KMS-11 (cell line): ENCODE measurements at regions not wholly inside any gene's neighbourhood (a gene's known extent, or its start where the extent isn't known, plus 50 kb on each side); places are given as distances from the start of the nearest gene placed in this dataset.

Experiments
- H2AFZ ChIP-seq: fragments of 200-600 bp; sonication (generic); 2 replicates; pipeline ENCODE4 v1.6.1; 2016; ENCODE audit warnings: antibody characterized with exemption, mixed run types, low read depth
- H3K27ac ChIP-seq: fragments of 200-600 bp; sonication (generic); 2 replicates; pipeline ENCODE4 v1.6.1; 2016; ENCODE audit warnings: mild to moderate bottlenecking, mixed run types
- H3K27me3 ChIP-seq: fragments of 200-600 bp; sonication (generic); 2 replicates; pipeline ENCODE4 v1.6.1; 2017; ENCODE audit warnings: mild to moderate bottlenecking, low read depth, mixed run types, moderate library complexity; ENCODE audit not compliant: insufficient read depth
- H3K36me3 ChIP-seq: fragments of 200-600 bp; sonication (generic); 2 replicates; pipeline ENCODE4 v1.6.1; 2017; ENCODE audit warnings: mild to moderate bottlenecking, mixed run types; ENCODE audit not compliant: insufficient read depth
- H3K4me1 ChIP-seq: fragments of 200-600 bp; sonication (generic); 2 replicates; pipeline ENCODE4 v1.6.1; 2016; ENCODE audit warnings: mild to moderate bottlenecking, low read depth, mixed run types; ENCODE audit not compliant: poor library complexity, severe bottlenecking
- H3K4me2 ChIP-seq: fragments of 200-600 bp; sonication (generic); 2 replicates; pipeline ENCODE4 v1.7.0; 2016; ENCODE audit warnings: mild to moderate bottlenecking, mixed run types
- H3K4me3 ChIP-seq: fragments of 200-600 bp; sonication (generic); IDR thresholded peaks from 2 replicates; pipeline ENCODE4 v1.6.1; 2017; ENCODE audit warnings: low read depth, low read length, mixed read lengths; ENCODE audit not compliant: insufficient read depth
- H3K79me2 ChIP-seq: fragments of 200-600 bp; sonication (generic); 2 replicates; pipeline ENCODE4 v1.6.1; 2016; ENCODE audit warnings: low read depth, mixed run types; ENCODE audit not compliant: insufficient read depth
- H3K9ac ChIP-seq: fragments of 200-600 bp; sonication (generic); 2 replicates; pipeline ENCODE4 v1.6.1; 2016; ENCODE audit warnings: mild to moderate bottlenecking, mixed run types
- H4K20me1 ChIP-seq: fragments of 200-600 bp; sonication (generic); 2 replicates; pipeline ENCODE4 v1.6.1; 2016; ENCODE audit warnings: mild to moderate bottlenecking, mixed run types; ENCODE audit not compliant: insufficient read depth
- TF ChIP-seq, protein P1 (sequence below): fragments of 200-600 bp; sonication (generic); conservative IDR thresholded peaks from 2 replicates; pipeline ENCODE4 v1.6.1; 2017; ENCODE audit warnings: low read depth, mild to moderate bottlenecking, antibody characterized with exemption, low read length, moderate library complexity, mixed read lengths

DNA sequence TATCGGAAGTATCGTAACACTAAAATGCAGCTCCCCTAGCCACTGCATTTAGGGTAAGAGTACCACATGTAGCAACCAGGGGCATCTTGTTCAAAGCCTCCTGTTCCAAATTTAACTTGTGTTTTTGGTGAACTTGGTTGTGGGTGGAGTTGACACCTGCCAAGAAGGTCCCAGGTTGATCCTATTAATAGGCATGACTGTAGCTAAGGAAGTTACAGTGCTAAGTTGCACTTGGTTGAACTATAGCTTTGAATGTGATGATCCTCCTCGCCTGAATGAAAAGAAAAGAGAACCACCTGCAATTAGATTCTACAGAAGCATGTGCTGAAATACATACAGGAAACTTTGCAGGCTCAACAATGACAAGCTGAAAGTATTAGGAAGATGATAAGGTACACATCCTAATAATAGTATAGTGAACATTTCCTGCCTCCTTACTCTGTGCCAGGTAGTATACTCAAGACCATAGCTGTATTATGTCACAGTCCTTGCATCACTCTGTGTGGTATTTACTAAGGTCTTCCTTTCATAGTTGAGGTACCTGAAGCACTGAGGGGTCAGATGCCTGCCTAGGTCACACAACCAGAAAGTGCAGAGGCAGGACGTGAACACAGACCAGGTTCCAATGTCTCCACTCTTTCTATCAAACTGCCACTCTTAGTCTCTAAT lies 64.5 kb upstream of the PIP5K1B start:
- Histone ChIP-seq H2AFZ (no peak overlapping the region), H3K4me1 (peaks cover 22% of the 10 kb centered on the region), H4K20me1 (no peaks in the 10 kb centered on the region), H3K9ac (no peak overlapping the region), H3K79me2 (no peaks in the 10 kb centered on the region), H3K27ac (no peak overlapping the region), H3K4me3 (no peak overlapping the region), H3K36me3 (no peaks in the 10 kb centered on the region), H3K4me2 (no peak overlapping the region; the same call in 1 of the 2 replicates), H3K27me3 (no peaks in the 10 kb centered on the region)
- TF ChIP-seq, protein P1, sequence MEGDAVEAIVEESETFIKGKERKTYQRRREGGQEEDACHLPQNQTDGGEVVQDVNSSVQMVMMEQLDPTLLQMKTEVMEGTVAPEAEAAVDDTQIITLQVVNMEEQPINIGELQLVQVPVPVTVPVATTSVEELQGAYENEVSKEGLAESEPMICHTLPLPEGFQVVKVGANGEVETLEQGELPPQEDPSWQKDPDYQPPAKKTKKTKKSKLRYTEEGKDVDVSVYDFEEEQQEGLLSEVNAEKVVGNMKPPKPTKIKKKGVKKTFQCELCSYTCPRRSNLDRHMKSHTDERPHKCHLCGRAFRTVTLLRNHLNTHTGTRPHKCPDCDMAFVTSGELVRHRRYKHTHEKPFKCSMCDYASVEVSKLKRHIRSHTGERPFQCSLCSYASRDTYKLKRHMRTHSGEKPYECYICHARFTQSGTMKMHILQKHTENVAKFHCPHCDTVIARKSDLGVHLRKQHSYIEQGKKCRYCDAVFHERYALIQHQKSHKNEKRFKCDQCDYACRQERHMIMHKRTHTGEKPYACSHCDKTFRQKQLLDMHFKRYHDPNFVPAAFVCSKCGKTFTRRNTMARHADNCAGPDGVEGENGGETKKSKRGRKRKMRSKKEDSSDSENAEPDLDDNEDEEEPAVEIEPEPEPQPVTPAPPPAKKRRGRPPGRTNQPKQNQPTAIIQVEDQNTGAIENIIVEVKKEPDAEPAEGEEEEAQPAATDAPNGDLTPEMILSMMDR, result no peak

DNA sequence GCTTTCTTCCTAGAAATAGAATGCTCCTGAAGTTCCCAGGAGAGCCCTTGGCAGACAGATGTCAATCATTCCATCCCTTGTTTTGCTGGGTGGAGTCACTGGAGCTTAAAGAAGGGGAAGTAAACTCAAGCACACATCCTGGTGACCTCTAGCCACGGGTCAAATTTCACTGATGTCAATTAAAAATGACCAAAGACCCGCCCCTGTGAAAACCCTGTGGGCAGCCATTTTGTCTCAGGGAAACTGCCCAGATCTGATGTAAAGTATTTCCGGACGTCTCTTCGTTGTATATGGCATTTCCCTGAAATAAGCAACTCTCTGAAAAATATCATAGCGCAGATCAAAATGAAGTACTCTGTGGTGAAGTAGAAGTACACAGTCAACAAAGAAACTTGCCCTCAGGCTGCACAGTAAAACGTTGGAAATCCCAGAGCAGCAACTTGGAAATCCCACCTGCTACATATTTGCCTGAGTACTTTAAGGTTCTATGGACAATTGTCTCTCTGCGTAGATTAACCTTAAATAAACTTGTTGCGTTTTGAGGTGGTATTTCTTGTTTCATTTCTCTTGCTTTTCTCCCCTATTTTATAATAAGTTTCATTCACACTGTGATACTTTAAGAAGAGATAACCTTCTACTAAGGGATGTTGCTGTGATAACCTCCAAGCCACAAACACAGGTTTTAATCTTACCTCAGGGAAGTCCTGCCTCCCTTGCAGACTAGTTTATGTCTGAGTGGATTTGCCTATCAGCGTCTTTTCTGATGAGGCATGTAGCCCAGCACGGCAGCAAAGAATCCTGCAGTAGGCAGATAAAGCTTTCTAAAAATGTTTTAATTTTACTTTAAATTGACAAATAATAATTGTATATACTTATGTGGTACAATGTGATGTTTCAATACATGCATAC lies 60.9 kb upstream of the PIP5K1B start:
- H3K27me3 ChIP-seq, result no peaks in the 10 kb centered on the region
- no peak overlapping the region for H3K9ac ChIP-seq
- no peaks in the 10 kb centered on the region for H4K20me1 ChIP-seq
- no peak overlapping the region for H3K4me3 ChIP-seq
- no peak overlapping the region for H2AFZ ChIP-seq
- H3K27ac ChIP-seq, result no peak overlapping the region
- TF ChIP-seq, protein P1, result no peak
- no peak overlapping the region for H3K4me2 ChIP-seq
- no peaks in the 10 kb centered on the region for H3K36me3 ChIP-seq
- no peaks in the 10 kb centered on the region for H3K79me2 ChIP-seq
- peaks cover 24% of the 10 kb centered on the region for H3K4me1 ChIP-seq

DNA sequence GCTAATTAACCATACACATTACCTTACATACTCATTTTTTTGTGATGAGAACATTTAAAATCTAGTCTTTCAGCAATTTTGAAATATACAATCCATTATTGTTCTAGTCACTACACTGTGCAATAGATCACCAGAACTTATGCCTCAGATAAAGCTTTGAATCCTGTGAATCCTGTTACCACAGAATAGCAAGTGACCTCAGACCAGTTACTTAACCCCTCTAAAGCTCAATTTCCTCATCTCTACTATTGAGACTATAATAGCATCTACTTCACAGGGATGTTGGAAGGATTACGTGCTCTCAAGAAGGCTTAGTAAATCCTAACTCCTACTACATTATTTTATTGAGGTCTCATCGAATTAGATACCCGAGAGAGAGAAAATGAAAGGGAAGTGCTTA lies 60.2 kb upstream of the PIP5K1B start:
- H3K27ac ChIP-seq, result no peak overlapping the region
- no peak overlapping the region for H2AFZ ChIP-seq

DNA sequence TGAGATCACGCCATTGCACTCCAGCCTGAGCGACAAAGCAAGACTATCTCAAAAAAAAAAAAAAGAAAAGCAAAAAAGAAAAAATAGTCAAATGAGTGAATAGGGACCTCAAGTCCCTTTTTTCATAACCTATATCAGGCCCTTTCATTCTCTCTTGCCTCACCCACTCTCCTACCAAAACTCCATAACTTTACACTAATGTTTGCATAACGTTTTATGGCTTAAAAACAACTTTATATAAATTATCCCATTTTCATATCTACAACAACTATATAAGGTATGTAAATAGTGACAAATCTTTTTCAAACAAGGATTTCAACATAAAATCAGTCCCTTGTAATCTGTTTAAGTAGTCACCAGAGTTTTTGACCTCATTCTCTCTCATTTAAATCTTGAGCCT lies 56.9 kb upstream of the PIP5K1B start:
- H2AFZ ChIP-seq, result peak overlapping the region; percentile 57; the same call in 1 of the 2 replicates
- no peaks in the 10 kb centered on the region for H4K20me1 ChIP-seq
- no peaks in the 10 kb centered on the region for H3K27me3 ChIP-seq
- TF ChIP-seq, protein P1, result no peak
- H3K79me2 ChIP-seq, result no peaks in the 10 kb centered on the region
- H3K4me3 ChIP-seq, result no peak overlapping the region
- H3K36me3 ChIP-seq, result no peaks in the 10 kb centered on the region
- H3K4me2 ChIP-seq, result peak overlapping the region; percentile 49; the same call in 1 of the 2 replicates
- peaks cover 50% of the 10 kb centered on the region for H3K4me1 ChIP-seq
- H3K9ac ChIP-seq, result no peak overlapping the region
- peak overlapping the region; percentile 48; the same call in 1 of the 2 replicates for H3K27ac ChIP-seq

More for the DNA sequence above, 60.2 kb upstream of the PIP5K1B start:
- Histone ChIP-seq H3K4me2 (no peak overlapping the region), H3K9ac (no peak overlapping the region), H3K4me3 (no peak overlapping the region), H3K27me3 (no peaks in the 10 kb centered on the region), H3K36me3 (no peaks in the 10 kb centered on the region), H3K4me1 (peaks cover 30% of the 10 kb centered on the region), H3K79me2 (no peaks in the 10 kb centered on the region), H4K20me1 (no peaks in the 10 kb centered on the region)
- TF ChIP-seq, protein P1, result no peak
